HCT116 (cell line): ENCODE measurements at regions not wholly inside any gene's neighbourhood (a gene's known extent, or its start where the extent isn't known, plus 50 kb on each side); places are given as distances from the start of the nearest gene placed in this dataset.

Source experiments
- ATAC-seq: fragments of 200-7000 bp; cut with Tn5 transposase; 2 replicates; pipeline ENCODE4 v1.9.1; 2020; ENCODE audit warnings: mild to moderate bottlenecking, moderate library complexity
- BruUV-seq: library from RNA; stranded (reverse); fragments of 400-500 nt; replicated peaks from 2 replicates; lab custom pipeline; 2021; lab: Mats Ljungman, UMichigan
- CTCF ChIA-PET: fragments of 300-600 bp; sonication (Branson Sonifier 250); formaldehyde crosslinking; loops from one replicate; lab custom pipeline; 2021; ENCODE audit warnings: antibody characterized with exemption; lab: Charles Lee
- POLR2A ChIA-PET: fragments of 300-600, 350-600 bp; sonication (Branson Sonifier 250); formaldehyde crosslinking; loops from one replicate; lab custom pipeline; 2021; ENCODE audit warnings: antibody characterized with exemption; lab: Charles Lee
- RAD21 ChIA-PET, 2 experiments: fragments of 300-600 bp; sonication (Branson Sonifier 250); formaldehyde crosslinking; loops; one replicate each; lab custom pipeline; 2023; ENCODE audit warnings: low total read pairs in 2 of 2; ENCODE audit not compliant: uncharacterized antibody in 2 of 2, unreplicated experiment in 2 of 2, low non-redundant PET in 1 of 2; lab: Charles Lee
- DNase-seq: peaks from one replicate; pipeline ENCODE4 v3.0.0-alpha.2; 2010; ENCODE audit warnings: low read depth, low spot score
- H2AFZ ChIP-seq: fragments of 200-600 bp; shearing (Covaris generic), sonication (generic); 2 replicates; pipeline ENCODE4 v1.6.1; 2017; ENCODE audit warnings: low read depth, mixed run types, mixed read lengths, antibody characterized with exemption, low read length; ENCODE audit not compliant: poor library complexity, severe bottlenecking
- H3K27ac ChIP-seq: 2 replicates; pipeline ENCODE4 v1.5.1; 2012; ENCODE audit warnings: low read depth, low read length
- H3K27me3 ChIP-seq: fragments of 200-600 bp; sonication (generic); 2 replicates; pipeline ENCODE4 v1.6.1; 2016; ENCODE audit warnings: mixed run types, low read length, mixed read lengths; ENCODE audit not compliant: insufficient read depth
- H3K36me3 ChIP-seq, 2 experiments: fragments of 200-500 bp in 1 of 2; fragments of 200-600 bp in 1 of 2; sonication (Bioruptor generic) in 1 of 2; sonication (generic) in 1 of 2; 2 replicates each; pipeline versions ENCODE4 v1.5.1 to v1.6.1; 2014 to 2016; ENCODE audit warnings: low read length in 2 of 2, inconsistent platforms in 1 of 2, mixed read lengths in 1 of 2, mixed run types in 1 of 2; ENCODE audit not compliant: insufficient read depth in 2 of 2, control insufficient read depth in 1 of 2
- H3K4me1 ChIP-seq, 2 experiments: fragments of 200-600 bp in 1 of 2; sonication (generic) in 1 of 2; 2 replicates each; pipeline versions ENCODE4 v1.5.1 to v1.6.1; 2012 to 2017; ENCODE audit warnings: low read length in 2 of 2, inconsistent platforms in 1 of 2, mild to moderate bottlenecking in 1 of 2, mixed read lengths in 1 of 2, mixed run types in 1 of 2, moderate library complexity in 1 of 2; ENCODE audit not compliant: insufficient read depth in 2 of 2, control insufficient read depth in 1 of 2
- H3K4me2 ChIP-seq: fragments of 200-600 bp; sonication (generic); 2 replicates; pipeline ENCODE4 v1.6.1; 2017; ENCODE audit warnings: mixed run types, low read length, mixed read lengths
- H3K4me3 ChIP-seq, 2 experiments: fragments of 200-600 bp in 1 of 2; sonication (generic) in 1 of 2; replicated peaks in 1 of 2; 2 replicates each; pipeline ENCODE4 v1.5.1; 2011 to 2016; ENCODE audit warnings: low read length in 2 of 2, control low read depth in 1 of 2, low read depth in 1 of 2, mild to moderate bottlenecking in 1 of 2, mixed read lengths in 1 of 2, mixed run types in 1 of 2
- H3K79me2 ChIP-seq: fragments of 200-600 bp; sonication (generic); 2 replicates; pipeline ENCODE4 v1.6.1; 2017; ENCODE audit warnings: mild to moderate bottlenecking, mixed run types, low read length, moderate library complexity, mixed read lengths; ENCODE audit not compliant: insufficient read depth
- H3K9ac ChIP-seq: fragments of 200-600 bp; sonication (generic); 2 replicates; pipeline ENCODE4 v1.6.1; 2016; ENCODE audit warnings: low read length, mixed read lengths
- H3K9me2 ChIP-seq: fragments of 200-600 bp; sonication (generic), shearing (Covaris generic); 2 replicates; pipeline ENCODE4 v1.6.1; 2017; ENCODE audit warnings: mixed run types, mild to moderate bottlenecking, moderate library complexity; ENCODE audit not compliant: insufficient read depth
- H3K9me3 ChIP-seq, 2 experiments: fragments of 200-500 bp in 1 of 2; fragments of 200-600 bp in 1 of 2; sonication (Bioruptor generic) in 1 of 2; sonication (generic) in 1 of 2; 2 replicates each; pipeline ENCODE4 v1.6.1; 2014 to 2017; ENCODE audit warnings: low read length in 2 of 2, mixed read lengths in 2 of 2, inconsistent platforms in 1 of 2, low read depth in 1 of 2, mild to moderate bottlenecking in 1 of 2, mixed run types in 1 of 2, moderate library complexity in 1 of 2; ENCODE audit not compliant: control insufficient read depth in 1 of 2, insufficient read depth in 1 of 2
- H4K20me1 ChIP-seq: fragments of 200-600 bp; sonication (generic), shearing (Covaris generic); 2 replicates; pipeline ENCODE4 v1.6.1; 2017; ENCODE audit warnings: mixed run types, mild to moderate bottlenecking, moderate library complexity; ENCODE audit not compliant: insufficient read depth
- CBX3 ChIP-seq: IDR thresholded peaks from 2 replicates; pipeline ENCODE4 v1.6.1; 2012; ENCODE audit warnings: low read depth
- CEBPB ChIP-seq: IDR thresholded peaks from 2 replicates; pipeline ENCODE4 v1.6.1; 2012; ENCODE audit warnings: low read depth
- EGR1 ChIP-seq: IDR thresholded peaks from 2 replicates; pipeline ENCODE4 v1.6.1; 2012; ENCODE audit warnings: low read depth
- ELF1 ChIP-seq: IDR thresholded peaks from 2 replicates; pipeline ENCODE4 v1.6.1; 2012; ENCODE audit warnings: low read depth, borderline replicate concordance
- EZH2 ChIP-seq: fragments of 200-600 bp; sonication (generic); IDR thresholded peaks from 2 replicates; pipeline ENCODE4 v1.6.1; 2017; ENCODE audit warnings: antibody characterized with exemption, mixed run types
- EZH2phosphoT487 ChIP-seq: fragments of 200-600 bp; IDR thresholded peaks from 2 replicates; pipeline ENCODE4 v1.6.1; 2018; ENCODE audit warnings: antibody characterized with exemption, borderline replicate concordance
- FOSL1 ChIP-seq: IDR thresholded peaks from 2 replicates; pipeline ENCODE4 v1.6.1; 2012; ENCODE audit warnings: low read depth
- JUND ChIP-seq: IDR thresholded peaks from 2 replicates; pipeline ENCODE4 v1.6.1; 2012
- MAX ChIP-seq: IDR thresholded peaks from 2 replicates; pipeline ENCODE4 v1.6.1; 2012
- POLR2AphosphoS5 ChIP-seq: IDR thresholded peaks from 2 replicates; pipeline ENCODE4 v1.6.1; 2011; ENCODE audit warnings: mild to moderate bottlenecking, low read depth, low read length, moderate library complexity
- RAD21 ChIP-seq: IDR thresholded peaks from 2 replicates; pipeline ENCODE4 v1.6.1; 2012; ENCODE audit warnings: low read depth, mild to moderate bottlenecking
- SP1 ChIP-seq: IDR thresholded peaks from 2 replicates; pipeline ENCODE4 v1.6.1; 2012; ENCODE audit warnings: low read depth
- SRF ChIP-seq: IDR thresholded peaks from 2 replicates; pipeline ENCODE4 v1.6.1; 2012; ENCODE audit warnings: low read depth
- TCF7L2 ChIP-seq: IDR thresholded peaks from 2 replicates; pipeline ENCODE4 v1.7.0; 2011; ENCODE audit warnings: borderline replicate concordance, inconsistent platforms; ENCODE audit not compliant: insufficient read depth, insufficient read length; ENCODE audit errors: extremely low read depth
- YY1 ChIP-seq: IDR thresholded peaks from 2 replicates; pipeline ENCODE4 v1.6.1; 2011; ENCODE audit warnings: low read length, low read depth, moderate library complexity, mild to moderate bottlenecking; ENCODE audit not compliant: insufficient replicate concordance; ENCODE audit errors: extremely low read depth
- ZBTB33 ChIP-seq: IDR thresholded peaks from 2 replicates; pipeline ENCODE4 v1.6.1; 2011; ENCODE audit warnings: mild to moderate bottlenecking, low read length, moderate library complexity; ENCODE audit not compliant: insufficient replicate concordance; ENCODE audit errors: extremely low read depth
- ZFX ChIP-seq: fragments of 450-650 bp; IDR thresholded peaks from 2 replicates; pipeline ENCODE4 v1.6.1; 2017
- ZNF274 ChIP-seq: fragments of 200-500 bp; sonication (Bioruptor generic); IDR thresholded peaks from 2 replicates; pipeline ENCODE4 v1.6.1; 2014; ENCODE audit warnings: mild to moderate bottlenecking, low read depth, low read length, inconsistent platforms
- intact Hi-C: fragments of 100-400 bp; cut with micrococcal nuclease; formaldehyde crosslinking; loops from 2 replicates; pipeline ENCODE4 v1.10.0; 2022
- TF ChIP-seq, protein P1 (sequence below): IDR thresholded peaks from 2 replicates; pipeline ENCODE4 v1.6.1; 2012
- TF ChIP-seq, protein P2 (sequence below), 3 experiments: fragments of 200-600 bp in 1 of 3; sonication (generic) in 1 of 3; IDR thresholded peaks in 2 of 3; conservative IDR thresholded peaks in 1 of 3; 2 replicates each; pipeline ENCODE4 v1.5.1; 2012 to 2017; ENCODE audit warnings: low read depth in 2 of 3, low read length in 2 of 3, antibody characterized with exemption in 1 of 3, borderline replicate concordance in 1 of 3, control low read depth in 1 of 3, mild to moderate bottlenecking in 1 of 3, mixed read lengths in 1 of 3, mixed run types in 1 of 3, moderate library complexity in 1 of 3; ENCODE audit not compliant: insufficient read depth in 1 of 3

DNA sequence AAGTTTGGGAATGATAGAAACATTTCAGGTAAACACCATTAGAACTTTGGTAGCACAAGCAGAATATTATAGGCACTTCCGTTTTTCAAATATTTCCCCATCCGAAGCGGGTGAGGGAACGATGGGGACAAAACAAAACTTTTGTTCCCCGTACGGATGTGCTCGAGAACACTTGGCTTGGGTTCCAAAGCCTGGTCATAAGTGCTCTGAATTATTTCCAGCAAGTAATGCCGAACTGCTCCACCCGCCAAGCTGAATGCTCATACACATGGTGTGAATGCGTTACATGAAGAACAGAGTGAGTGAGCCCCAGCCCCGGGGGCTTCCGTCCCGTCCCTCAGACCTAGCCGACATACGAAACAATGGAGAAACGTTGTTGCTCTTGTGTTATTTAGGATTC lies 438.2 kb upstream of the ARRDC4 start:
- no peak overlapping the region for H3K4me2 ChIP-seq
- POLR2A ChIA-PET = no interaction called here
- DNase-seq = no peak
- no peaks in the 10 kb centered on the region for H3K36me3 ChIP-seq
- CTCF ChIA-PET = no interaction called here
- BruUV-seq = no TSS peak
- no peak for TF ChIP-seq CEBPB
- no peak for TF ChIP-seq TCF7L2
- TF ChIP-seq ELF1 = no peak
- no peak for TF ChIP-seq ZBTB33
- no peak for TF ChIP-seq ZFX
- no peak for TF ChIP-seq MAX
- TF ChIP-seq, protein P1, sequence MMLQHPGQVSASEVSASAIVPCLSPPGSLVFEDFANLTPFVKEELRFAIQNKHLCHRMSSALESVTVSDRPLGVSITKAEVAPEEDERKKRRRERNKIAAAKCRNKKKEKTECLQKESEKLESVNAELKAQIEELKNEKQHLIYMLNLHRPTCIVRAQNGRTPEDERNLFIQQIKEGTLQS = no peak
- TF ChIP-seq JUND = no peak
- no peak for TF ChIP-seq SP1
- TF ChIP-seq EZH2 = no peak
- no peak for TF ChIP-seq EGR1
- TF ChIP-seq YY1 = no peak
- no peak for TF ChIP-seq CBX3
- no peak for TF ChIP-seq RAD21
- no peak for TF ChIP-seq SRF
- no peak for TF ChIP-seq POLR2AphosphoS5
- TF ChIP-seq FOSL1 = no peak
- TF ChIP-seq, protein P2, sequence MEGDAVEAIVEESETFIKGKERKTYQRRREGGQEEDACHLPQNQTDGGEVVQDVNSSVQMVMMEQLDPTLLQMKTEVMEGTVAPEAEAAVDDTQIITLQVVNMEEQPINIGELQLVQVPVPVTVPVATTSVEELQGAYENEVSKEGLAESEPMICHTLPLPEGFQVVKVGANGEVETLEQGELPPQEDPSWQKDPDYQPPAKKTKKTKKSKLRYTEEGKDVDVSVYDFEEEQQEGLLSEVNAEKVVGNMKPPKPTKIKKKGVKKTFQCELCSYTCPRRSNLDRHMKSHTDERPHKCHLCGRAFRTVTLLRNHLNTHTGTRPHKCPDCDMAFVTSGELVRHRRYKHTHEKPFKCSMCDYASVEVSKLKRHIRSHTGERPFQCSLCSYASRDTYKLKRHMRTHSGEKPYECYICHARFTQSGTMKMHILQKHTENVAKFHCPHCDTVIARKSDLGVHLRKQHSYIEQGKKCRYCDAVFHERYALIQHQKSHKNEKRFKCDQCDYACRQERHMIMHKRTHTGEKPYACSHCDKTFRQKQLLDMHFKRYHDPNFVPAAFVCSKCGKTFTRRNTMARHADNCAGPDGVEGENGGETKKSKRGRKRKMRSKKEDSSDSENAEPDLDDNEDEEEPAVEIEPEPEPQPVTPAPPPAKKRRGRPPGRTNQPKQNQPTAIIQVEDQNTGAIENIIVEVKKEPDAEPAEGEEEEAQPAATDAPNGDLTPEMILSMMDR (IDR thresholded peaks at IDR 0.05 in 2 of 3, conservative IDR thresholded peaks at IDR 0.05 in 1 of 3; ENCODE audit: borderline replicate concordance in 1 of 3, insufficient read depth in 1 of 3, low read depth in 2 of 3, low read length in 2 of 3) = no peak
- TF ChIP-seq ZNF274 = no peak
- TF ChIP-seq EZH2phosphoT487 = no peak
- peaks cover 0 to 4% of the 10 kb centered on the region in 2 experiments; a peak in 2 of 4 replicates for H3K9me3 ChIP-seq
- H3K9ac ChIP-seq = no peak overlapping the region
- RAD21 ChIA-PET = no interaction called here
- no peaks in the 10 kb centered on the region for H3K9me2 ChIP-seq
- intact Hi-C loops = no loop called here
- no peaks in the 10 kb centered on the region for H3K79me2 ChIP-seq
- no peak overlapping the region for H3K27ac ChIP-seq
- no peak overlapping the region for H2AFZ ChIP-seq
- H3K4me1 ChIP-seq = no peaks in the 10 kb centered on the region
- H3K4me3 ChIP-seq = no peak overlapping the region
- H4K20me1 ChIP-seq = no peaks in the 10 kb centered on the region
- H3K27me3 ChIP-seq = no peaks in the 10 kb centered on the region
- ATAC-seq = no peak
